Tibial nerve (tissue), 4 donors: ENCODE measurements at regions not wholly inside any gene's neighbourhood (a gene's known extent, or its start where the extent isn't known, plus 50 kb on each side); places are given as distances from the start of the nearest gene placed in this dataset.

Experiments used
- CTCF ChIP-seq, 5 experiments: fragments of 200-600 bp in 3 of 5; fragments of 450-650 bp in 2 of 5; sonication (generic) in 3 of 5; IDR thresholded peaks; one replicate each; pipeline ENCODE4 v1.5.1; 2016 to 2019; ENCODE audit warnings: antibody characterized with exemption in 5 of 5, mild to moderate bottlenecking in 3 of 5, moderate library complexity in 2 of 5
- EP300 ChIP-seq, 2 donors: sonication (generic); formaldehyde crosslinking; IDR thresholded peaks; one replicate each; pipeline ENCODE4 v1.6.1; 2017; ENCODE audit warnings: antibody characterized with exemption in 2 of 2, mild to moderate bottlenecking in 1 of 2
- POLR2A ChIP-seq, 2 donors: fragments of 450-650 bp; IDR thresholded peaks; one replicate each; pipeline ENCODE4 v1.6.1; 2017; ENCODE audit warnings: antibody characterized with exemption in 2 of 2, mild to moderate bottlenecking in 2 of 2, moderate library complexity in 2 of 2

DNA sequence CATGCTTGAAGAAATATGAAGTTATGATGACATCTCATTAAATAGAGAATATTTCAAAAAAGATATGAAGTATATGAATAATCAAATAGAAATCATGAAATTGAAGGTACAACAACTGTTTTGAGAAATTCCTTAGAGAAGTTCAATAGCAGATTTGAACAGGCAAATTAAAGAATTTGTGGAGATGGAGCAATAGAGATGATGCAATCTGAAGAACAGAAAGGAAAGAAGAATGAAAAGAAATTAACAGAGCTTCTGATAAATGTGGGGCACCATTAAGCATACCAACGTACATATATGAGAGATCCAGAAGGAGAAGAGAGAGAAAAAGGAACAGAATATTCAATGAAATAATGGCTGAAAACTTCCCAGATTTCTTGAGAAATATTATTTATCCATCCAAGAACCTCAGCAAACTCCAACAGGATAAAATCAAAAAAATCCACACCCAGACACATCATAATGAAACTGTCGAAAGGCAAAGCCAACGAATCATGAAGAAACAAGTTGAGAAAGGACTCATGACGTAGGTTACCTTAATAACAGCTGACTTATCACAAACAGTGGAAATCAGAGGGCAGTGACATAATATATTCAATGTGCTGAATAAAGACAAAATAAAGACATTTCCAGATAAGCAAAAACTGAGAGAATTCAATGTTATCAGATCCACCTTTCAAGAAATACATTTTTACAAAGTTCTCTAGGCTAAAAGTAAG, 297.2 kb upstream of the TARS1 start:
- no peak for TF ChIP-seq CTCF (IDR thresholded peaks at IDR 0.05)
- TF ChIP-seq EP300 (IDR thresholded peaks at IDR 0.05), result no peak
- TF ChIP-seq POLR2A (IDR thresholded peaks at IDR 0.05), result no peak
